ENCODE measurements at regions not wholly inside any gene's neighbourhood (a gene's known extent, or its start where the extent isn't known, plus 50 kb on each side); places are given as distances from the start of the nearest gene placed in this dataset.
A peak's percentile ranks its signal among the peaks of the same experiment; 100 is the strongest.

GRCh38 chrX:46381630-46382029 is 163.6 kb downstream of the ZNF674 start (continued):
- no peak for TF ChIP-seq NFXL1 (CRISPR knock-in tag; IDR thresholded peaks at IDR 0.05)
- TF ChIP-seq NR0B1 (IDR thresholded peaks at IDR 0.05; ENCODE audit: partially characterized antibody) = no peak

- CTCF ChIA-PET (ENCODE audit: low intra/inter-chr PET ratio) = interaction anchor here (0.6 kb wide), 2 partner anchors 9 to 650 kb away, joined by 3 read pairs; no protein-coding TSS in a partner anchor
These were observed 165.0 kb downstream of the ZNF674 start for GRCh38 chrX:46380148-46380752.

More at GRCh38 chrX:46380148-46380752, 165.0 kb downstream of the ZNF674 start:
- no peak for FAIRE-seq
- H3K4me3 ChIP-seq = no peak overlapping the region
- H4K20me1 ChIP-seq (replicated peaks; ENCODE audit: control insufficient read depth, insufficient read depth, low read length) = no peaks in the 10 kb centered on the region
- TF ChIP-seq SMAD1 (IDR thresholded peaks at IDR 0.05; ENCODE audit: low read depth, low read length, partially characterized antibody) (no peak), ZBTB40 (IDR thresholded peaks at IDR 0.05) (peak; percentile 82), ZBTB40 (CRISPR knock-in tag; IDR thresholded peaks at IDR 0.05) (no peak), ZNF512 (tag; IDR thresholded peaks at IDR 0.05) (peak; percentile 74)
- BruUV-seq (replicated peaks) = no TSS peak
- 0% methylated on average over 2 of the region's 3 CpGs for WGBS (ENCODE audit: insufficient coverage, low coverage, missing lambda C conversion rate)
- no peak overlapping the region for H3K4me2 ChIP-seq (ENCODE audit: insufficient read depth, low read length)
- H3K9ac ChIP-seq (ENCODE audit: insufficient read depth in 1 of 2, low read depth in 2 of 2, low read length in 2 of 2) = no peak overlapping the region
- no peak overlapping the region for H3K27ac ChIP-seq (ENCODE audit: extremely low read depth, low read depth, low read length)
- POLR2A ChIA-PET = no interaction called here
- H3K4me1 ChIP-seq (replicated peaks in 1 of 2; ENCODE audit: control insufficient read depth in 2 of 2, insufficient read depth in 2 of 2, low read length in 2 of 2) = no peaks in the 10 kb centered on the region
- H3K9me1 ChIP-seq (ENCODE audit: control insufficient read depth, insufficient read depth, low read length) = no peaks in the 10 kb centered on the region
- no peaks in the 10 kb centered on the region for H3K9me3 ChIP-seq (replicated peaks; ENCODE audit: control insufficient read depth, insufficient read depth, low read depth, low read length)
- in situ Hi-C loops (cut with MboI) = no loop called here
- ATAC-seq = no peak
- no peaks in the 10 kb centered on the region for H3K27me3 ChIP-seq (ENCODE audit: control insufficient read depth in 2 of 2, insufficient read depth in 2 of 2, low read length in 2 of 2)
- no peaks in the 10 kb centered on the region for H3K79me2 ChIP-seq (ENCODE audit: control insufficient read depth, insufficient read depth, low read length)
- no peak overlapping the region for H2AFZ ChIP-seq (ENCODE audit: low read depth, low read length)
- intact Hi-C loops (cut with micrococcal nuclease) = loop anchor here (5.0 kb wide), 1 partner anchor 307 kb away; no protein-coding TSS in a partner anchor
- no peak for DNase-seq (ENCODE audit: extremely low read depth in 1 of 4, low spot score in 3 of 4)
- no peaks in the 10 kb centered on the region for H3K36me3 ChIP-seq (ENCODE audit: control insufficient read depth, insufficient read depth, low read length)
